ENCODE measurements at regions not wholly inside any gene's neighbourhood (a gene's known extent, or its start where the extent isn't known, plus 50 kb on each side); places are given as distances from the start of the nearest gene placed in this dataset.
A peak's percentile ranks its signal among the peaks of the same experiment; 100 is the strongest.

- dilution Hi-C loops (cut with MboI; ENCODE audit: extremely low pct_ligation_motif_present, low sequenced_read_pairs) (no loop called here), intact Hi-C loops (cut with micrococcal nuclease) (no loop called here)
- ChIA-PET CTCF (no interaction called here), POLR2A (no interaction called here)
- Histone ChIP-seq H3K4me2 (ENCODE audit: insufficient read depth, low read length) (peak overlapping the region; percentile 36), H3K36me3 (ENCODE audit: control insufficient read depth in 2 of 2, extremely low read depth in 1 of 2, insufficient read depth in 2 of 2, low read length in 2 of 2) (no peaks in the 10 kb centered on the region), H3K4me1 (ENCODE audit: control insufficient read depth, extremely low read depth, insufficient read depth, low read length) (peaks cover 17% of the 10 kb centered on the region), H3K27me3 (ENCODE audit: control insufficient read depth in 2 of 2, insufficient read depth in 2 of 2, low read length in 2 of 2) (no peaks in the 10 kb centered on the region), H3K4me3 (replicated peaks in 1 of 3; ENCODE audit: insufficient read depth in 1 of 3, low read depth in 1 of 3, low read length in 3 of 3) (no peak overlapping the region), H3K9me3 (replicated peaks; ENCODE audit: control insufficient read depth, insufficient read depth, low read length) (no peaks in the 10 kb centered on the region), H3K9ac (replicated peaks; ENCODE audit: extremely low read depth, insufficient read depth, low read length) (no peak overlapping the region), H3K79me2 (ENCODE audit: control insufficient read depth, insufficient read depth, low read length) (no peaks in the 10 kb centered on the region), H2AFZ (ENCODE audit: low read depth, low read length) (no peak overlapping the region), H3K27ac (ENCODE audit: insufficient read depth, low read depth, low read length) (peak overlapping the region; percentile 20), H4K20me1 (replicated peaks; ENCODE audit: control insufficient read depth, extremely low read depth, insufficient read depth, low read length) (no peaks in the 10 kb centered on the region), H3K9me1 (replicated peaks; ENCODE audit: control insufficient read depth, extremely low read depth, insufficient read depth, low read length) (no peaks in the 10 kb centered on the region)
- no TSS peak for BruUV-seq (replicated peaks)
- TF ChIP-seq GATA2 (IDR thresholded peaks at IDR 0.05; ENCODE audit: insufficient read depth, insufficient read length, low read depth, low read length) (peak; percentile 73), CTCF (IDR thresholded peaks at IDR 0.05; ENCODE audit: extremely low read depth in 1 of 2, insufficient read depth in 1 of 2, low read depth in 1 of 2, low read length in 2 of 2) (no peak), FOS (IDR thresholded peaks at IDR 0.05; ENCODE audit: borderline replicate concordance, insufficient read depth, low read length) (peak; percentile 47)
- DNase-seq (ENCODE audit: low read depth, low spot score) (peak; percentile 70), FAIRE-seq (peak; percentile 87)
Observed at GRCh38 chr20:39822667-39823066, 860.5 kb downstream of the DHX35 start.

- no peak overlapping the region for H3K4me3 ChIP-seq (replicated peaks in 1 of 3; ENCODE audit: insufficient read depth in 1 of 3, low read depth in 1 of 3, low read length in 3 of 3)
- H3K9me1 ChIP-seq (replicated peaks; ENCODE audit: control insufficient read depth, extremely low read depth, insufficient read depth, low read length): no peaks in the 10 kb centered on the region
- ChIA-PET POLR2A (no interaction called here), CTCF (no interaction called here)
- no peak overlapping the region for H3K9ac ChIP-seq (replicated peaks; ENCODE audit: extremely low read depth, insufficient read depth, low read length)
- TF ChIP-seq MYC (IDR thresholded peaks at IDR 0.05; ENCODE audit: low read depth, low read length): no peak
- TF ChIP-seq JUN (IDR thresholded peaks at IDR 0.05; ENCODE audit: borderline replicate concordance, insufficient read depth, insufficient read length, low read depth): no peak
- no peak for TF ChIP-seq POLR2AphosphoS5 (IDR thresholded peaks at IDR 0.05; ENCODE audit: insufficient read depth, low read depth, low read length)
- TF ChIP-seq CTCF (IDR thresholded peaks at IDR 0.05; ENCODE audit: extremely low read depth in 1 of 2, insufficient read depth in 1 of 2, low read depth in 1 of 2, low read length in 2 of 2): no peak
- no peak for TF ChIP-seq EZH2 (IDR thresholded peaks at IDR 0.05; ENCODE audit: borderline replicate concordance, low read depth, low read length, severe bottlenecking)
- TF ChIP-seq POLR2A (IDR thresholded peaks at IDR 0.05; ENCODE audit: low read depth, low read length): no peak
- no peak for TF ChIP-seq GATA2 (IDR thresholded peaks at IDR 0.05; ENCODE audit: insufficient read depth, insufficient read length, low read depth, low read length)
- intact Hi-C loops (cut with micrococcal nuclease) (no loop called here), dilution Hi-C loops (cut with MboI; ENCODE audit: extremely low pct_ligation_motif_present, low sequenced_read_pairs) (no loop called here)
- no peaks in the 10 kb centered on the region for H3K36me3 ChIP-seq (ENCODE audit: control insufficient read depth in 2 of 2, extremely low read depth in 1 of 2, insufficient read depth in 2 of 2, low read length in 2 of 2)
- no peaks in the 10 kb centered on the region for H4K20me1 ChIP-seq (replicated peaks; ENCODE audit: control insufficient read depth, extremely low read depth, insufficient read depth, low read length)
- no peaks in the 10 kb centered on the region for H3K9me3 ChIP-seq (replicated peaks; ENCODE audit: control insufficient read depth, insufficient read depth, low read length)
- FAIRE-seq: no peak
- H3K79me2 ChIP-seq (ENCODE audit: control insufficient read depth, insufficient read depth, low read length): no peaks in the 10 kb centered on the region
- H2AFZ ChIP-seq (ENCODE audit: low read depth, low read length): no peak overlapping the region
- peaks cover 0 to 2% of the 10 kb centered on the region in 2 experiments for H3K27me3 ChIP-seq (ENCODE audit: control insufficient read depth in 2 of 2, insufficient read depth in 2 of 2, low read length in 2 of 2)
- no peak overlapping the region for H3K4me2 ChIP-seq (ENCODE audit: insufficient read depth, low read length)
- BruUV-seq (replicated peaks): no TSS peak
- H3K27ac ChIP-seq (ENCODE audit: insufficient read depth, low read depth, low read length): no peak overlapping the region
- H3K4me1 ChIP-seq (ENCODE audit: control insufficient read depth, extremely low read depth, insufficient read depth, low read length): no peaks in the 10 kb centered on the region
- DNase-seq (ENCODE audit: low read depth, low spot score): no peak
Observed at GRCh38 chr20:39813190-39813829, 851.2 kb downstream of the DHX35 start.
